NCI-H526 (cell line): ENCODE measurements at regions not wholly inside any gene's neighbourhood (a gene's known extent, or its start where the extent isn't known, plus 50 kb on each side); places are given as distances from the start of the nearest gene placed in this dataset.

ENCODE experiments used
- DNase-seq, 2 experiments: peaks; one replicate each; lab custom pipeline; 2025; lab: John Stamatoyannopoulos, UW

DNA sequence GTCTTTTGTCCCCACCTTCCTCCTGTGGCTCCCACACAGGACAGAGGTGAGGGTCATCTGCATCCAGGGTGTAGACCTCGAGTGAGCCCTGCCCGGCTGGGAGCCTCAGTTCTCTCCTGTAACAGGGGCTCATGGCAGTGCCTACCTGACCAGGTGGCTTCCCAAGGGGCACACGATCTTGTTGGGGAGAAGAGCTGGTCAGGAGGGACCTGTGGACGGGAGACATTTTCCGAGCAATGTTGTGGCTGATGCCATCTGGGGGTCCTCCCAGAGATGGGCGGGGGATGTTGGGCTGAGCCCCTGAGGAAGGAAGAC is 51.9 kb downstream of the CEBPB start:
- DNase-seq, result no peak

GRCh38 chr20:50242863-50243609 is 52.4 kb downstream of the CEBPB start:
- DNase-seq, result peak; percentile 72 to 98

DNA sequence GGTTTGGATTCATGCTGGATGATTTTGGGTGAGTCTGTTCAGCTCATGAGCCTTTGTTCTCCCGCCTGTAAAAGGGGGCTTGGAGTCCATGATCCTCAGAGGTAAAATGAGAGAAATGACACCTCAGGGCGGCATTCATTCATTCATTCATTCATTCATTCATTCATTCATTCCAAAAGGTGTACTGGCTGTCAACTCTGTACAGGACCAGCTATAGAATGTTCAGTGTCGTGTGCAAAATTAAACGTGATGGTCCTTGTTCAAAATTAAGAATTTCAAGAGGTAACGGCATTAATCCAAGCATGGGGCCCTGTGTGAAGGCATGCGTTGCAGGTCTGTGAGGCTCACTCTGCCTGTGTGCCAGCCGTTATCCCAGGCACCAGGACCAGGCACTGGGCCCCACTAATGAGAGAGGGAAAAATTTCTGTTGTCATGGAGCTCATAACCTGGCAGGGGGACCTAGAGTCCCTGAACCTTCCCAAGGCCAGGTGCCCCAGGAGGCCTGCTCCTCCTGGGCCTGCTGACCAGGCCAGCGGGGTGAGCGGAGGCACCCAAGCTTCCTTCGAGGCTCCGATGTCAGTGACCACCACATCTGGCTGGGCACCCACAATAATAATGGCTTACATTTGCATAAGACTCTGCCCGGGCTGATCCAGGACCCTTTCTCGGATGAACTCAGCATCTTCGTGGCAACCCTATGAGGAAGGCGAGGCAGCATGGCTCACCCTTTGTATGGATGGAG is 53.2 kb downstream of the CEBPB start:
- DNase-seq, result peak in 1 of 2 experiments; percentile 19

DNA sequence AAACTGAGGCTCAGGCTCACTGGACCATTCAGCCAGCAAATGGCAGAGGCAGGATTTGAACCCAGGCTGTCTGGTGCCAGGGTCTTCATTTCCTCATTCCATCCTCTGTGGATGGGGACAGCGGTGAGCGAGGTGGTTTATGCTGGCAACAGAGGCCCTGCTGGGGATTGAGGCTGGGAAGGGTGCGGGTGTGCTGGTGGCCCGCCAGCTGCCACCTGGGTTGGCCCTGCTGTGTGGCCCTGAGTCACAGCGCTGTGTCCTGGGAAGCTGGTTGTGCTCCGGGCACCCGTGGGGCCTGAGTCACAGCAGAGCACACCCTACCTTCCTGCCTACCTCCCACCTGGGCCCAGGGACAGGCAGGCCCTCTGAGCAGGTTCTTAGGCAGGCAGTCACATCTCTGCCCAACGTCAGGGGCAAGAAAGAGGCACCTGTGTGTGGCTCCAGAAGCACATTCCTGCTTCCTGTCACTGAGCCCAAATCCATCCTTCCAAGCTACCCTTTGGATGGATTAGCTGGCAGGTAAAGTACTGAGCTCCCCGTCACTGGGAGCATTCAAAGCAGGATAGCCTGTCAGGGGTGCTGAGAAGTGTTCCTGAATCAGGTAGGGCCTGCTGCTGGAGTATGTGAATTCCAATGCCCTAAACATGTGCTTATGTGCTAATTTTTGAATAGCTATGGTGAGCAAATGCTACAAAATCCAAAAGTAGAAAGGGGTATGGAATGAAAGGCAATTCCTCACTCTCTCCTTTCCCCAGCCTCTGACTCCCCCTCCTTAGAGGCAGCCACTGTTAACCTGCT is 53.9 kb downstream of the CEBPB start:
- DNase-seq, result no peak

DNA sequence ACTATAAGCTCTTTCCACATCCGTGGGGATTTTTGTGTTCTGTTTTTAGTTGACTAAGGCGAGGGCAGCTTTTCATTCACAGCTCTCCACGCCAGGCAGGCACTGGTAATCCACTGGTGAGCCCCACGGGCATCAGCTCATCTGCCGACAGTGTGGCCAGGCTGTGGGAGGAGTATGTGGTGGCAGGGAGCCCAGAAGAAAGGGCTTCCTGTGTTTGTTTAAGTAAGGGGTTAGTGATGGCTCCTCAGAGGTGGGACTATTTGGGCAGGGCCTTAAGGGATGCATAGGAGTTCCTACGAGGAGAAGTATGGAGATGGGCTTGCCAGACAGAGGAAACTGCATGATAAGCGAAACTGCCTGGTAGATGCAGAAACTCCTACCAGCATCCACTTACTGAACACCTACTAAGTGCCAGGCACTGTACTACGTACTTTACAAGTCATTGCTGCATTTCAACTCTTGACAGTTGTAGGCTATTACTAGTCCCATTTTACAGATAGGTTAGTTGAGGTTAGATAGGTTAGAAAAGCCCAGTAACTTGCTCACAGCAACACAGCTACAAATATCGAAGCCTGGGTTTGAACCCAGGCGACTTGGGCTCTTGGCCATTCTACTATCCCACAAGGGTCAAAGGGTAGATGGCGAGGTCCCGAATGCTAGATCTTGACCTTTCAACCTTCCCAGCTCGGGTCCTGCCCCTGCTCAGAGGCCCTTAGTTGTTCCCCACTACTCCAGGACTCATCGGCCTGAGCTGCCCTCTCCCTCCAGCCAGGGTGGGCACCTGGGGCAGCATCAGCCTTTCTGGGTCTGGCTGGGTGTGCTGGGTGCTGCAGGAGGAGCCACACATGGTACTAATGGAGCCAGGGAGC is 55.1 kb downstream of the CEBPB start:
- DNase-seq, result no peak

DNA sequence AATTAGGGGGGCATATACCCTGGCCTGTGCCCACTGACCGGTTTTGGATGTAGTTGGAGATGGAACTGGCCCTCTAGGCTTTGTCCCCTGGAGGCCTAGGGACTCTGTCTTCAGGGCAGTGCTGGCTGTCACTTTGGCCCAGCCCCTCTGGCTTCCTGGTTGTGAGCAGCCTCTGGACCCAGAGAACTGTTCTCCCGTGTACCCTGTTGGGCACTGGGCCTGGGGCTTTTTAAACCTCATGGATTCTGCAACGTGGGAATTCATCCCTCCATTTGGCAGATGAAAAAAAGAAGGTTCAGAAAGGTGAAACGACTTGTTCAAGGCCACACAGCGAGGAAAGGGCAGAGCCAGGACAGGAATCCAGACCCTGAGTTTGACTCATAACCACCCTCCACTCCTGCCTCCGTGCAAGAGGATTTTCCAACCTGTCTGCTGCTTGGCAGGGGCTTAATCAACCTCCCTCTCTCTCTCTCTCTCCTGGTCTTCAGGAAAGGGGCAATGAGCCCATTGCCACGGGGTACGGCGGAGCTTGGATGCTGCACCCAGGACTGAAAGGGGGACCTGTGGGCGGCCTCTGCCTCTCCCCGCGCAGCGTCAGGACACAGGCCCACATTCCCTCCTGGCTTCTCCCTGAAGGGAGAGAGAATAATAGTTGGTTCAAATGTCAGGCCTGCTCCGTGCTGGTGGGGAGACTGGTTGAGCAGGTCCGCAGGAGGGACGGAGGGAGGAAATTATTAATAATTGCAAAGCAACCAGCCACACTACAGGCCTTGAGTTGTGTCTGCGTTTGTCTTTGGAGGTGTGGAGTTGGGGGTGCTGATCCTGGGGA is 56.0 kb downstream of the CEBPB start:
- peak in 1 of 2 experiments; percentile 37 for DNase-seq

DNA sequence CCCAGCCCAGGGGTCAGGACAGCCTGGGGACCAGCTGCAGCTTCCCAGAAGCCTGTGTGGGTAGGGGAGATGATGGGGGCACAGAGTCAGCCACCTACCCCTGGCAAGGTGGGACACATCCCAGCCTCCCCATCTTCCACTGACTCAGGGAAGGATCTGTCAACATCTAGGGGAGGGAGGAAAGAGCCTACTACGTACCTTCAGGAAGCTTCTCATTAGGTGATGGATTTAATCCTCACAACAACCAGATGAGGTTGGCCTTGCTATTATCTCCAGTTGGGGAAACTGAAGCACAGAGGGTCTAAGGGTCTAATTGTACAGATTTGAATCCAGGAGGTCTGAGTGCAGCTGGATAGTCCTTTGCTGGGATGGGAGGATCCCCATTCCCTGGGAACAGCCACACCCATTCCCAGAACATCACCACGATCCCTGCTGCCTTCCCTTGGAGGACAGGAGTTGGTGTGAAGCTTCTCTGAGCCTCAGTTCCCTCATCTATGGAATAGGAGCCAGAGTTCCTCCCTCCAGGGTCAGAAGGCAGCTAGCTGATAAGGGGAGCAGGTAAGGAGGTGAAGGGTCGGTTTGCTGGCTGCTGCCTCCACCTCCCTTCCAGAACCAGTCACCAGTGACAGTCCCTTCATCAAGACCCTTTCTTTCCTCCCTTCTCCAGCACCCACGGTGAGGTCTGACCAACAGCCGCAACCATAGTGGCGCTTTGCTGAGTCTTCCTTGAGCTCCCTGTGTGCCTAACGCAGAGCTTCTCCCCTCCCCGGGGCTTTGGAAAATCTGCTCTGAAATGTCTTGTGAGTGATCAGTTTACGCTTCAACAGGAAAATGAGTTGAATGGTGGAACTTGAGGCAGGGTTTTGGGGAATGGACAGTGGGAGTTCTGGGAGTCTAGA is 56.8 kb downstream of the CEBPB start:
- DNase-seq, result no peak

DNA sequence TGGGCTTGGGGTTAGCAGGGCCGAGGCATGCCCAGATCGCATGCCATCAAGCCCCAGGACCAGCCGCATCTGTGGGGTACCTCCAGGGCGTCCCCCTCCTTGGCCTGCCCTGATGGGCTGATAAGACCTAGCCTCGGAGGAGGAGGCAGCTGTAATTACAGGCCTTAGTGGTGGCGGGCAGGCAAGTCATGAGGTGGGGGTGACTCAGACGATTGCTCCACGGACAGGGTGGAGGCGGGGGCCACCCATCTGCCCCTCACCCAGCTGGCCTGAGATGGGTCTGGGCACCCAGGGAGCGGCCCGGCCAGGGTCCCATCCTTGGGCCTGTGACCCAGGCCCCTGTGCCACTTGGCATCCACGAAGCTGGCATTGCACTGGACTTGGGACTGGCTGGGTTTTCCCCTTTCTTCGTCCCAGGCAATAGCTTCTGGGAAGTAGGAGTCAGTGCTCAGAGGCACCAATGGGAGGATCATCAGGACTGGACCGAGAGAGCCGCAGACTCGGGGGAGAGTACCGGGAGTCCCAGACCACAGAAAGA is 57.5 kb downstream of the CEBPB start:
- no peak for DNase-seq

- DNase-seq, result no peak
These were observed 59.1 kb downstream of the CEBPB start for GRCh38 chr20:50249447-50250388.

- DNase-seq, result no peak
These were observed 60.2 kb downstream of the CEBPB start for GRCh38 chr20:50250679-50251382.

GRCh38 chr20:50251383-50251748 is 60.7 kb downstream of the CEBPB start:
- DNase-seq, result no peak

- DNase-seq, result no peak
These were observed 61.4 kb downstream of the CEBPB start for GRCh38 chr20:50251992-50252511.

- DNase-seq, result no peak
These were observed 62.1 kb downstream of the CEBPB start for GRCh38 chr20:50252701-50253100.

DNA sequence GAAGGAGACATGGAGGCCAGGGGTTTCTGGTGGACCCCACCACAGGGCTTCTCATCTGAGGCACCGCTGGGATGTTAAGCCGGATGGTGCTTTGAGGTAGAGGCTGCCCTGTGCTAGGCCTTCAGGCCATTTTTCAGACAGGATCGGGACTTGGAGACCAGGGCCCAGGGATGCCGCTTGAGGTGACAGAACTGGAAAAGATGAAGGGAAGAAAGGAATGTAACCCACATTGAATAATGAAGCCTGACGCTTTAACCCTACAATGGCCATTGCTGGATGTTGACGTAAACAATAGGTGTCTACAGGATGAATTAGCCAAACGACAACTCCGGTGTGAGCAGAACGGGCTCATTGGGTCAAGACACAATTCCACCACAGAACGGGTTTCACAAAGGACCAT is 62.5 kb downstream of the CEBPB start:
- no peak for DNase-seq

DNA sequence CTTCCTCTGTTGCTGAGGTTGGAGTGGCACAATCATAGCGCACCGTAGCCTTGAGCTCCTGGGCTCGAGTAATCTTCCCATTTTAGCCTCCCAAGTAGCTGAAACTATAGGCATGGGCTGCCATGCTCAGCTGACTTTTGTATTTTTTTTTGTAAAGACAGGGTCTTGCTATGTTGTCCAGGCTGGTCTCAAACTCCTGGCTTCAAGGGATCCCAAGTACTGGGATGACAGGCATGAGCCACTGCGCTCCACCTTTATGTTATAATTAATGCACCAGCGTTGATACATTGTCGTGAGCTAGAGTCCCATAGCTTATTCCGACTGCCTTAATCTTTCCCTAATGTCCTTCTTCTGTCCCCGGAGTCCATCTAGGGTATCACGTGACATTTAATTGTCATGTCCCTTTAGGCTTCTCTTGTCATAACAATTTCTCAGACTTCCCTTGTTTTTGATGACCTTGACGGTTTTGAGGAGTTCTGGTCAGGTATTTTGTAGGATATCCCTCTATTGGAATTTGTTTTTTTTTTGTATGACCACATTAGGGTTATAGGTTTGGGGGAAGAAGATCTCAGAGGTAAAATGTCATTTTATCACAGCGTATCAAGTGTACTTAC is 63.9 kb downstream of the CEBPB start:
- no peak for DNase-seq

DNA sequence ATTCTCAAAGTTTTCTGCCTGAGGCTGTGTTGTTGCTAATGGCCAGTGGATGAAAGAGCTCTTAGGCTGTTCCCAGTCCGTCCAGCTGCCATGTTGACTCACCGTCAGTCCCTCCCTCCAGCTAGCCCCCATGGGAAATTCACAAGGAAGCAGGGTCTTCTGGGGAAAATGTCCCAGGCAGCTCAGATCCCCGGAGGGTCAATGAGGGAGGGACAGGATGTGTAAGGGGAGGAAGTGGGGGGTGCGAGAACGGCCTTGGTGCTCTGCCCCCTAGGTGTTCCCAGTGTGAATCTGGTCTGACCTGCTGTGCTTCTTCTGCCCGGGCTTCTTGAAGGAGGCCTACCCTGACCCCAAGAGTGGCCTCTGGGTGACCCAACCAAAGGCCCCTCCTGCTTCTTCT is 65.9 kb downstream of the CEBPB start:
- no peak for DNase-seq

- DNase-seq, result no peak
These were observed 67.2 kb downstream of the CEBPB start for GRCh38 chr20:50257860-50258259.
